ENCODE measurements at regions not wholly inside any gene's neighbourhood (a gene's known extent, or its start where the extent isn't known, plus 50 kb on each side); places are given as distances from the start of the nearest gene placed in this dataset.

GRCh38 chr2:2570871-2571270 lies 239.8 kb upstream of the MYT1L start:
- no peak for DNase-seq (ENCODE audit: low read depth in 2 of 2)

DNA sequence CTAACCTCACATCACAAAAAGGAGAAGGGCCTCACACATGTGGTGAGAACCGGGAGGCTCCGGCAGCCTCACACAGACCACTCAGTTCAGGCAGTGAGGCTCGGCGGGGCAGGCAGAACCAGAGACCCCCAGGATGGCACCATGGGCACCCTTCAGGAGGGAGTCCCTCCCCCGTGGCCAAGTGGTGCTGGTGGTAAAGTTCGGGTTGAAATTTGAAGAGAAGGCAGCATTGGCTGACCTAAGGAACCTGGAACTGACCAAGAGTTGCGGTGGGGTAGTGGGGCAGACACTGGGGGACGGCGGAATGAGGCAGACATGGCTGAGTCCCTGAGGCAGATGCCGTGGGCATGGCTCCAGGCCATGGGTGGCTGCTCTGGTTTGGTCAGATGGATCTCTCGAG lies 239.3 kb upstream of the MYT1L start:
- no peak for DNase-seq (ENCODE audit: low read depth in 2 of 2)

DNA sequence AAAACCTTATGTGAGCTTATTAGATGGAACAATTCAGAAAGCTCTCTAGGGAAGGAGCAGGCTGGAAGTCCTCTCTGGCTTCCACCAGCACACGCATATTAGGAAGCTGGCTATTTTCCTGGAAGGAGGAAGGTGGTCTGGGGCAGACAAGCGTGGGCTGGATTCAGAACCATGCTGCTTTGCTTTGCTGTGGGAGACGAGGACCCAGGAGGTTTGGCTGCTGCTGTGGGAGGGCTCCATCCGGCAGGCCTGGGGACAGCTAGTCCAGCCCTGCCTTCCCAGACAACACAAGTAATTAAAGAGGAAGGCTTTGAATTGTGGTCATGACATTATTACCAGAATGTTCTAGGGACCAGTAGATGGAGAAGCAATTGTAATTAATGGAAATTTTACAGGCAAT lies 238.8 kb upstream of the MYT1L start:
- DNase-seq (ENCODE audit: low read depth in 2 of 2): no peak

- DNase-seq (ENCODE audit: low read depth in 2 of 2): no peak
Observed at GRCh38 chr2:2569306-2569705, 238.2 kb upstream of the MYT1L start.

DNA sequence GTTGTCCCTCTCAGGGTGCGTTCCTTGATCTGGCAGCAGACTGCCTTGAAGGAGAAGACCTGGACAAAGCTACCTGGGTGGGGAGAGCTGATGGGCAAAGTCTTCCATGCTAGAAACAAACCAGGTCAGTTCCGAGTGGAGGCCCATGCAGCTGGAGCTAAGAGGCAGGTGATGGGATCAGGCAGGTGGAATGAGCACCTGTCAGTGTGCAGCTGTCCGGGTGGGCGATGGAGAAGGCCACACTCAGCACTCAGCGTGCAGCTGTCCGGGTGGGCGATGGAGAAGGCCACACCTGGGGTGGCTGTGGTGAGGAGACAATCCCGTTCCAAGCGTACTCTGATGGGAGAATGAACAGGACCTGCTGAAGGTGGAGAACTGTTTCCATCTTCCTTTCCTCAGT lies 237.3 kb upstream of the MYT1L start:
- DNase-seq (ENCODE audit: low read depth in 2 of 2): no peak

- no peak for DNase-seq (ENCODE audit: low read depth in 2 of 2)
Observed at GRCh38 chr2:2567776-2568175, 236.7 kb upstream of the MYT1L start.

DNA sequence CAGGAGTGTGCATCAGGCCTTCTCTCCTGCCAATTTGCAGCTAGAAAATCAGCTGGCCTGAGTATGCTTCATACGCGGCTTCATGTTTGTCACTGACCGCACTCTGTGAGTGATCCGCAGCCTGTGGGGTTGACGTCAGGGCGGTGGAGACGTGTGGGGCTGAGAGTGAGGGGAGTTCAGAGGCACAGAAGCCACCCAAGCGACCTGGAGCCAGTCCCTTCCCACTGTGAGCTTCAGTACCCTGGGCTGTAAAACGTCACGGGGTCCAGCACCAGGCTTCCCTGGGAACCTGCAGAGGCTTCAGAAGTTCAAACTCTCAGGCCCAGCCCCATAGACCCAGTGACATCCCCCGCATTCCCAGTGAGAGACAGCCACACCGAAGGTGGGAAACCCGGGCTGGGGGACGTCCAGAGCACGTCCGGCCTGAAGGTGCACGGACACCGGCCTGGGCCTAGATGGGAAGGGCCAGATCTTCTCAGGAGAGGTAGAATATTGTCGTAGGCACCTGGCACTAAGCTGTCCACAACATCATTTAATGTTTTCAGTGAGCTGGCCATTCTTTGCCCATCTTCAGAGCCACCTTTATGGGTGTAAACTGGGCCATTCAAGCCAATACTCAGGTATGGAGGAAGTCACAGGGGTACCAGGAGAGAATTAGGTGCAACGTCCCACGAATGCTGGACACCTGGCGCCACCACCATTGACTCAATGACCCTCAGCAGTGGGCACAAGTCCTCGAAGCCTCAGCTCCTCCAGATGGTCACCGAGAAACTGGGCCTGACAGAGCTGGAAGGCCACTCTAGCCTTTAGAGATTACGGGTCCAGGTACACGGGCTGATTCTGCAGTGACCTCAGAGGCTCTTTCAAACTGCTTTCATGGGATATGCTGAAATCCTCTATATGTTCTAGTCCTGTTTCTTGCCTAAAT lies 235.6 kb upstream of the MYT1L start:
- DNase-seq (ENCODE audit: low read depth in 2 of 2): no peak

GRCh38 chr2:2565671-2566070 lies 234.6 kb upstream of the MYT1L start:
- no peak for DNase-seq (ENCODE audit: low read depth in 2 of 2)

GRCh38 chr2:2564300-2565078 lies 233.4 kb upstream of the MYT1L start:
- no peak for DNase-seq (ENCODE audit: low read depth in 2 of 2)

DNA sequence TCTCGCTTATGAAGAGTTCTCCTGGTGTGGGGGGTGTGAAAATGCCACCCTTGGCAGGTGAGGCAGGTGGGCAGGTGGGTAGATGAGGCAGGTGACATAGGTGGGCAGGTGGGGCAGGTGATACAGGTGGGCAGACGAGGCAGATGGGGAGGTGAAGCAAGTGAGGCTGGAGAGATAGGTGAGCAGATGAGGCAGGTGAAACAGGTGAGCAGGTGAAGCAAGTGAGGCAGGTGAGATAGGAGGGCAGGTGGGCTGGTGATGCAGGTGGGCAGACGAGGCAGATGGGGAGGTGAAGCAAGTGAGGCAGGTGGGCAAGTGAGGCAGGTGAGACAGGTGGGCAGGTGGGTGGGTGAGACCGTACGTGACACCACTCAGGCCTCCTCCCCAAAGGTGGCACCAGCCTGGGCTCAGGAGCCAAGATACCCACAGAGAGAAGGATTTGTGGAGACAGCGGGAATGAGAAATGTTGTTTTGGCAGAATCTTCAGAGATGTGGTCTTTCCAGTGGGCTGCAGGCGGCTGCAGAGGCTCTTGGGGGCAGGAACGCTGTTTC lies 232.3 kb upstream of the MYT1L start:
- DNase-seq (ENCODE audit: low read depth in 2 of 2): no peak

GRCh38 chr2:2562867-2563266 lies 231.8 kb upstream of the MYT1L start:
- no peak for DNase-seq (ENCODE audit: low read depth in 2 of 2)

DNA sequence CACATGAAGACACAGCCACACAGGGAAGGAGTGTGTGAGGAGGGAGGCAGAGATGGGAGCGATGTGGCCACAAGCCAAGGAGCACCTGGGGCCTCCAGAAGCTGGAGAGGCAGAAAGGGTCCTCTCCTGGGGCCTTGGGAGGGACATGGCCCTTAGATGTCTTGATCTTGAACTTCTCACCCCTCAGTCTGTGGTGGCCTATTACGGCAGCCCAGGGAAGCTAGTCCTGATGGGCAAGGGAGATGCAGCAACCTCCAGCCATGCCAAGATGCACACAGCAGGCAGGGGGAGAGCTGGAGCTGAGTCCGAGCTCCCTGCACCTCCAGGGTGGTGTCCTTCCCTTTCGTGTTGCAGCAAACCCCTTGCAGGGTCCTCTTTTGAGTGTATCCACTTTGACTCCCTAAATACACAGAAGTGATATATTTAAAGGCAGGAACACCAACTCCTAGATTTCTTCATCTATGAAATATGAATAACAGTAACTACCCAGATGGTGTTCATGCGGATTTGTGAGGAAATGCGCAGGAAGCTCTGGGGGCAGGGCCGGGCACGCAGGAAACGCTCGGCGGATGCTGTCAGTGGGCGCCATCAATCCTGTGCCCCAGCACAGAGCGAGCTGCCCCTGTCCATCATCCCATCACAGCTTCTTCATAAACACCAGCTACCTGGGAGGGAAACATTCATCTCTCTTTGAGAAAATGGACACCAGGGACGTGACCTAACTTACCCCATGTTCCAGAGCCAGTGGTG lies 230.4 kb upstream of the MYT1L start:
- DNase-seq (ENCODE audit: low read depth in 2 of 2): no peak

GRCh38 chr2:2560374-2561015 lies 229.4 kb upstream of the MYT1L start:
- DNase-seq (ENCODE audit: low read depth in 2 of 2): no peak

DNA sequence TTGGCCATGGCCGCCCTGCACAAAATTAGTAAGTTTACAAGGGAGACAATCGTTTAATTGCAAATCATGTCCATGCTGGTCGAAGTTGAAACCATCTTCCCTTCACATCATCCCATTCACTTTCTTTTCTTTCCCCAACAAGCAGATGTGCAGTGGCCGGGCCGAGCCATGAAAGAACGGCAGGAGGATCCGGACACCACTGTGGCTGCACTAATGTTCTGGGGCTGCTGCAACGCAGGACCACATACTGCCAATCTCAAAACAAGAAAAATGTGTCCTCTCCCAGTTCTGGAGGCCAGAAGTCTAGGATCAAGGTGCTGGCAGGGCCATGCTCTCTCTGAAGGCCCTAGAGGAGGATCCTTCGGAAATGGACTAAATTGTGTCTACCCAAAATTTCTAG lies 227.4 kb upstream of the MYT1L start:
- DNase-seq (ENCODE audit: low read depth in 2 of 2): no peak

- no peak for DNase-seq (ENCODE audit: low read depth in 2 of 2)
Observed at GRCh38 chr2:2557475-2557874, 226.4 kb upstream of the MYT1L start.

DNA sequence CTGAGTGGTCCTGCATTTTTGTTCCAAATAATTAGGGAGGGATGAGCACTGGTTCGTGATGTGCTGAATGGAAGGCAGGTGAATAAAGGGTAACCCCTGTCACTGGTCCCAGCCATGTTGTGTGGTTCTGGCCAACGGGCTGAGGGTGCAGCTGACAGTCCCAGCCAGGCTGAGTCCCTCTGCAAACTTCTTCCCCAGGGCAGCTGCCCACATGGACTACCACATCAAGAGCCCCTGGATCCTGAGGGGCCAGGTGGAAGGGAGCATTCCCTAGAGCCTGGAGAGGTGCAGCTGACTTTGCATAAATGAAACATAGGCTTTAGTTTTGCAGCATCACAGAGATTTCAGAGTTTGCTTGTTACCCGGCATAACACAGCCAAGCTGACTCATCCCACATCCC lies 219.8 kb upstream of the MYT1L start:
- DNase-seq (ENCODE audit: low read depth in 2 of 2): no peak

DNA sequence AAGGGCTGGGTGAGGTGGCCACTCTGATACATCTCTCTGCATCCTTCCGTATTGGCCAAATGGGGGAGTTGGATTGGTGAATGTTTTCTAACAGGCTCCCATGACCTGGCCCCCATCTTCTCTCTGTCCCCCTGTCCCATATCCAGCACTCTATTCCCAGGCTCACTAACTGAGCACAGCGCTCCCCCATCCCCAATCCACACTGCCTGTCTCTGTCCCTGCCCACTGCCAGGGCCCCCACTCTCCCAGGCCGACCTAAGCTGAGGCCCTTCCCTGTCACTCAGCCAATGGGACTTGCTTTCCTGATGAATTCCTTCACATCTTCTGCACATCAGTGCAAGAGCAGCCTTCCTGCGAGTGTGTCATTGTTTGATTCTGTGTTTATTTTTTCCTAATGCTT lies 216.8 kb upstream of the MYT1L start:
- DNase-seq (ENCODE audit: low read depth in 2 of 2): no peak

DNA sequence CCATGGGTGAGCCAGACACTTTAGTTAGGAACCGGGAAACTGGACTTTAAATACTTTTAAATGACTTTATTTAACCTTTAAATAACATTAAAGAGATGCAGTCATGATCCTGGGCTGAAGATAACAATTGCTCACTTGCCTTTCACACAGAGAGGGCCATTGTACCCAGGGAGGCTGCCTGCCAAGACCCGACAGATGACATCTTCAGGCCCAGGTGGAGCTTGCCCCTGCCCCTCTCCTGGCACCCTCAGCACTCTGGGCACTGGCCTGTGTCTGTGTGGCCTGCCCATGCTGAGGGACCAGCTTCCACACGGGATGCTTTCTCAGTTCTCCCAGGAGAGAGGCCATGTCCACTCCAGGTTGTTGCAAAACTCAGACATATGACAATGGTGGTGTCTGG lies 216.4 kb upstream of the MYT1L start:
- DNase-seq (ENCODE audit: low read depth in 2 of 2): no peak

DNA sequence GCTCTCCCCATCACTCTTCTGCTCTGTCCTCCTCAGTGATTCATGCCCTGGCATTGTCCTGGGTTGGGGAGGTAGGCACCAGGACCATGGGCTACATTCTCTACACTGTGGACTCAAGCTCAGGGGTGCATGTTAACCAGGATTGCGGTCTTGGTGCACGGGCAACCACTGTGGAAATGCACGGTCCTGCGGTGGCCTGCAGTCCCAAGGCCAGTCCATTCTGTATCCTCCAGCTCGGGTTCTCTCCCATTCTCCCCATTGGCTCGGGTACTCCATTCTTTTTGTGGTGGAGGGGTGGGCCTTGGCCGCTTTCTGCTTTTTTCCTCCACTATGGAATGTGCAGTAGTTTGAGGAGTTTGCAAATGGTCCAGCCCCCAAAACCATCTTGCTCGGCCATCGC lies 215.0 kb upstream of the MYT1L start:
- DNase-seq (ENCODE audit: low read depth in 2 of 2): no peak

DNA sequence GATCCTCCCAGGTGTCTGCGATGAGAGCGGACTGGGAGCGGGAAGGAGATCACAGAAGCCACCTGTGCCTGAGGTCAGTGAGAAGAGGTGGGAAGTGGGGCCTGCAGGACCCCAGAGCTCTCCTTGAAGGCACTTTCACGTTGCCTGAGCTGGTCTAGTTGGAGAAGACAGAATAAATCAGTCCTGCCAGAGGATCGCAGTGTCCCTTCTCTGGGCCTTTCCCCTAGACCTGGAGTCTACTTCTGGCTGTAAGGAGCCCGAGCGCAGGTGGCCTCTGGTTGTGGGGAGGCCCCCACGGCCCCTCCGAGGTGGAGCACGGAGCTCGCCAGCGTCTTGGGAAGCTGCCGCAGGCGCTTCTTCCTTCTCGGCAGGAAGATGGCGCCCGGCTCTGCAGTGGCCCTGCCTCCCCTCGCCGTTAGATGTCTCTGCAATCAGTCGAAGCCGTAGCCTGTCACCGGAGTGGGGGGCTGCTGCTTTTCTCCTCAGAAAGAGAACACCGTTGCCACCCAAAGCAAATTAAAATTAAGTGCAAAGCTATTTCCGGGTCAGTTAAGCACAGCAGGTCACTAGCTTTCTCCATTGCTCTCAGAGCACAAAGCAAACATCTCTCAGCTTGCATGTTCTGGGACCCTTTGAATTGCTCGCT lies 212.0 kb upstream of the MYT1L start:
- DNase-seq (ENCODE audit: low read depth in 2 of 2): no peak

DNA sequence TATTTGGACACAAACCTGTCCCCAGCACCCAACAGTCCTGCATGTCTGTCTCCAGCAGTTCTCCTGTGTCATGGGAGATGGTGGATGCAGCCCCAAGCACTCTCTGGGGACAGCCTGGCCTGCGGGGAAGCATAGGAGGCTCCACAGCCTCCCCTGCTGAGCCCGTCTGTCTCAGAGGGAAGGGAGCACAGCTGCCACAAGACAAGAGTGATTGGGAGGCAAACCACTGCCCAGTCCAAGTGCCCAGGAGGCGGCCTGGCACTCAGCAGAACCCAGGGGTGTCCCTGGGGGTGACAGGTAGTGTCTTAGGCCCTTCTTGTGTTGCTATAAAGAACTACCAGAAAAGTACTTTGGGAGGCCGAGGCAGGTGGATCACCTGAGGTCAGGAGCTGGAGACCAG lies 211.2 kb upstream of the MYT1L start:
- DNase-seq (ENCODE audit: low read depth in 2 of 2): no peak

Measured in stimulated activated CD4-positive, alpha-beta T cell treated with anti-CD3 and anti-CD28 coated beads, Interleukin-4, amount 100 ng/mL, for 48 hours (primary cell).